ENCODE measurements at regions not wholly inside any gene's neighbourhood (a gene's known extent, or its start where the extent isn't known, plus 50 kb on each side); places are given as distances from the start of the nearest gene placed in this dataset.
"Not testable (repeated sequence)": the region's sequence is repeated elsewhere in the genome, so short reads cannot be mapped to it uniquely, and the experiment has no call there.

- no peak for DNase-seq
Observed at GRCh38 chr15:31221936-31222515, 104.6 kb upstream of the KLF13 start.

GRCh38 chr15:31222773-31223341 lies 103.8 kb upstream of the KLF13 start:
- no peak for DNase-seq

GRCh38 chr15:31223478-31224350 lies 102.9 kb upstream of the KLF13 start:
- DNase-seq: no peak

GRCh38 chr15:31224661-31225060 lies 102.0 kb upstream of the KLF13 start:
- DNase-seq: not testable (repeated sequence)

GRCh38 chr15:31225356-31225955 lies 101.2 kb upstream of the KLF13 start:
- DNase-seq: no peak

- DNase-seq: no peak
Observed at GRCh38 chr15:31226021-31226420, 100.6 kb upstream of the KLF13 start.

- DNase-seq: no peak
Observed at GRCh38 chr15:31227235-31227634, 99.4 kb upstream of the KLF13 start.

GRCh38 chr15:31228011-31228484 lies 98.6 kb upstream of the KLF13 start:
- DNase-seq: no peak

- no peak for DNase-seq
Observed at GRCh38 chr15:31228980-31229826, 97.4 kb upstream of the KLF13 start.

- DNase-seq: no peak
Observed at GRCh38 chr15:31230630-31231485, 95.8 kb upstream of the KLF13 start.

GRCh38 chr15:31234815-31235214 lies 91.8 kb upstream of the KLF13 start:
- no peak for DNase-seq

GRCh38 chr15:31235311-31236183 lies 91.1 kb upstream of the KLF13 start:
- DNase-seq: no peak

- DNase-seq: peak; percentile 54
Observed at GRCh38 chr15:31236184-31237042, 90.2 kb upstream of the KLF13 start.

- DNase-seq: no peak
Observed at GRCh38 chr15:31237043-31237324, 89.7 kb upstream of the KLF13 start.

- DNase-seq: no peak
Observed at GRCh38 chr15:31238906-31239305, 87.7 kb upstream of the KLF13 start.

- DNase-seq: no peak
Observed at GRCh38 chr15:31239409-31239808, 87.2 kb upstream of the KLF13 start.

GRCh38 chr15:31241888-31242522 lies 84.6 kb upstream of the KLF13 start:
- DNase-seq: no peak

- DNase-seq: no peak
Observed at GRCh38 chr15:31243895-31244294, 82.7 kb upstream of the KLF13 start.

- DNase-seq: no peak
Observed at GRCh38 chr15:31245135-31245689, 81.4 kb upstream of the KLF13 start.
